Sigmoid colon (tissue), 6 donors: ENCODE measurements at regions not wholly inside any gene's neighbourhood (a gene's known extent, or its start where the extent isn't known, plus 50 kb on each side); places are given as distances from the start of the nearest gene placed in this dataset.

Experiments used
- DNase-seq: peaks from one replicate; pipeline ENCODE4 v3.0.0-alpha.2; 2019
- H3K27ac ChIP-seq, 4 donors: fragments of 200-600 bp; sonication (generic); one replicate each; pipeline ENCODE4 v1.5.1; 2016 to 2019; ENCODE audit warnings: mild to moderate bottlenecking in 1 of 4
- H3K27me3 ChIP-seq, 3 donors: fragments of 200-600 bp; sonication (generic); one replicate each; pipeline ENCODE4 v1.5.1; 2019; ENCODE audit warnings: mild to moderate bottlenecking in 1 of 3
- H3K36me3 ChIP-seq, 4 donors: fragments of 200-600 bp; sonication (generic); one replicate each; pipeline ENCODE4 v1.5.1; 2016 to 2019
- H3K4me1 ChIP-seq, 4 donors: fragments of 200-600 bp; sonication (generic); one replicate each; pipeline ENCODE4 v1.5.1; 2017 to 2019
- H3K4me3 ChIP-seq, 4 donors: fragments of 200-600 bp; sonication (generic); one replicate each; pipeline ENCODE4 v1.5.1; 2017 to 2019; ENCODE audit warnings: mild to moderate bottlenecking in 2 of 4, moderate library complexity in 1 of 4
- H3K9me3 ChIP-seq, 4 donors: fragments of 200-600 bp in 3 of 4; sonication (generic) in 3 of 4; one replicate each; pipeline versions ENCODE4 v1.5.1 to v1.6.1; 2013 to 2019
- EP300 ChIP-seq, 4 donors: sonication (generic); formaldehyde crosslinking; IDR thresholded peaks; one replicate each; pipeline ENCODE4 v1.6.1; 2017; ENCODE audit warnings: antibody characterized with exemption in 4 of 4
- POLR2A ChIP-seq, 2 donors: fragments of 450-650 bp; IDR thresholded peaks; one replicate each; pipeline ENCODE4 v1.6.1; 2016; ENCODE audit warnings: antibody characterized with exemption in 2 of 2, mild to moderate bottlenecking in 2 of 2, moderate library complexity in 2 of 2
- POLR2AphosphoS5 ChIP-seq, 4 donors: sonication (generic); formaldehyde crosslinking; IDR thresholded peaks; one replicate each; pipeline ENCODE4 v1.6.1; 2017; ENCODE audit warnings: antibody characterized with exemption in 4 of 4
- whole genome bisulfite sequencing, 2 donors: extraction: QIAGEN DNeasy Blood & Tissue Kit; methylation state at CpG; one replicate each; pipeline ENCODE4 v1.1.7; 2013; 5-methylcytosine and 5-hydroxymethylcytosine counted together
- intact Hi-C: fragments of 100-400 bp; cut with DNase I; formaldehyde crosslinking; loops from one replicate; pipeline ENCODE4 v1.15.1; 2023
- TF ChIP-seq, protein P1 (sequence below), 4 experiments: fragments of 450-650 bp in 3 of 4; fragments of 200-600 bp in 1 of 4; IDR thresholded peaks; one replicate each; pipeline ENCODE4 v1.5.1; 2016 to 2019; ENCODE audit warnings: antibody characterized with exemption in 4 of 4, mild to moderate bottlenecking in 3 of 4, moderate library complexity in 2 of 4
- donor health status: healthy with polysubstance abuse.
- donor health status: healthy.

DNA sequence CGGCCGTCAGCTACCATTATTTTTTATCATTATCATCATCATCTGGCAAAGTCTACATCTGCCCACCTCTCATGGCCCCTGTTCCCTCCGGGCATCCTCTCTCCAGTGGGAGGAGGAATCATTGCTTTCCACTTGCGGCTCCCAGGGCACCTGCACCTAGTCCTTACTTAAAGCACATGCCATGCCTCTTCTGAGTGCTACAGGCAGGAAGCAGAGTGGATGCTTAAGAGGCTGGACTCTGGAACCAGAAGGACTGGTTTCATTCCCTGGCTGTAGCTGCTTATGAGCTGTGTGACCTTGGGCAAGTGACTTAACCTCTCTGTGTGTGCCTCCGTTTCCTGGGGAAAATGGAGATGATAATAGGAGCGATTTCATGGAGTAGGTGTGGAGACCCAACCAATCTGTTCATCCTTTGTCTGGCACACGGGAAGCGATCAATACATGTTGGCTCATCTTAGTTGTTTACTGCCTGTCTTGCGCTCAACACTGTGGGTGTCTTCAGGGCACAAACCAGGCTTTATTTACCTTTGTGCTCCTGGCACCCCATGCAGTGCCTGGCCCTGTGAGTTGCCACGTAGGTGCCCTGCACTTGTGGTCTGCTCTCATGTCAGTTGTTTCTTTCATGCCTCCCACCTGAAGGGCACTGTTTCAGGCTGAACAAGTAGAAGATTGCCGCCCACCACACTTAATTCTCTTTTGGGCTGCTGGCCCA lies 317.0 kb upstream of the SULF2 start:
- no peak for DNase-seq
- 83 to 86% methylated on average over 11 of the region's 11 CpGs for WGBS, 2 donors
- H3K27me3 ChIP-seq = no peaks in the 10 kb centered on the region
- H3K4me1 ChIP-seq = no peaks in the 10 kb centered on the region
- peaks cover 0 to 5% (median 2%) of the 10 kb centered on the region in 4 donors for H3K9me3 ChIP-seq
- TF ChIP-seq, protein P1, sequence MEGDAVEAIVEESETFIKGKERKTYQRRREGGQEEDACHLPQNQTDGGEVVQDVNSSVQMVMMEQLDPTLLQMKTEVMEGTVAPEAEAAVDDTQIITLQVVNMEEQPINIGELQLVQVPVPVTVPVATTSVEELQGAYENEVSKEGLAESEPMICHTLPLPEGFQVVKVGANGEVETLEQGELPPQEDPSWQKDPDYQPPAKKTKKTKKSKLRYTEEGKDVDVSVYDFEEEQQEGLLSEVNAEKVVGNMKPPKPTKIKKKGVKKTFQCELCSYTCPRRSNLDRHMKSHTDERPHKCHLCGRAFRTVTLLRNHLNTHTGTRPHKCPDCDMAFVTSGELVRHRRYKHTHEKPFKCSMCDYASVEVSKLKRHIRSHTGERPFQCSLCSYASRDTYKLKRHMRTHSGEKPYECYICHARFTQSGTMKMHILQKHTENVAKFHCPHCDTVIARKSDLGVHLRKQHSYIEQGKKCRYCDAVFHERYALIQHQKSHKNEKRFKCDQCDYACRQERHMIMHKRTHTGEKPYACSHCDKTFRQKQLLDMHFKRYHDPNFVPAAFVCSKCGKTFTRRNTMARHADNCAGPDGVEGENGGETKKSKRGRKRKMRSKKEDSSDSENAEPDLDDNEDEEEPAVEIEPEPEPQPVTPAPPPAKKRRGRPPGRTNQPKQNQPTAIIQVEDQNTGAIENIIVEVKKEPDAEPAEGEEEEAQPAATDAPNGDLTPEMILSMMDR (IDR thresholded peaks at IDR 0.05) = no peak
- no peak for TF ChIP-seq EP300 (IDR thresholded peaks at IDR 0.05)
- TF ChIP-seq POLR2AphosphoS5 (IDR thresholded peaks at IDR 0.05) = no peak
- no peak for TF ChIP-seq POLR2A (IDR thresholded peaks at IDR 0.05)
- H3K4me3 ChIP-seq = no peak overlapping the region
- intact Hi-C loops = no loop called here
- no peaks in the 10 kb centered on the region for H3K36me3 ChIP-seq
- H3K27ac ChIP-seq = no peak overlapping the region

DNA sequence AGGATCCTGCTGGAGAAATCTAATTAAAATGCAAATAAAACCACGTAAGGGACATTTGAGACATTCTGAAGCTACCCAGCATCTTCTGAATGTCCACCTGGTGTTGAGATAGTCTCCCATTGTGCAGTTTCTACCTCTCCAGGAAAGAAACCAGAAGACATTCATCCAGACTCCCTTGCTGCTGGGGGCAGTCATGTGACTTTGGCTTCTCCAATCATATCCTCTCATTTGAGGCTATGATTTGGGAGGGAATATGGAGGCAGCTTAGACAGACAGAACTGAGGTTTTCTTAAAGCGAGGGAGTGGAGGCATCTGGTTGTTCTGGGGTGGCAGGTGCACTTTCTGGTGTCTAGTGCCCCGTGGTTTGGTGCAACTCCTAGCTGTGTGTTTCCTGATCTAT lies 315.2 kb upstream of the SULF2 start:
- 65 to 83% methylated on average over 3 of the region's 3 CpGs for WGBS, 2 donors
- TF ChIP-seq EP300 (IDR thresholded peaks at IDR 0.05) = no peak
- TF ChIP-seq, protein P1 (IDR thresholded peaks at IDR 0.05) = no peak
- no peak for TF ChIP-seq POLR2A (IDR thresholded peaks at IDR 0.05)
- no peak for TF ChIP-seq POLR2AphosphoS5 (IDR thresholded peaks at IDR 0.05)
- intact Hi-C loops = no loop called here

DNA sequence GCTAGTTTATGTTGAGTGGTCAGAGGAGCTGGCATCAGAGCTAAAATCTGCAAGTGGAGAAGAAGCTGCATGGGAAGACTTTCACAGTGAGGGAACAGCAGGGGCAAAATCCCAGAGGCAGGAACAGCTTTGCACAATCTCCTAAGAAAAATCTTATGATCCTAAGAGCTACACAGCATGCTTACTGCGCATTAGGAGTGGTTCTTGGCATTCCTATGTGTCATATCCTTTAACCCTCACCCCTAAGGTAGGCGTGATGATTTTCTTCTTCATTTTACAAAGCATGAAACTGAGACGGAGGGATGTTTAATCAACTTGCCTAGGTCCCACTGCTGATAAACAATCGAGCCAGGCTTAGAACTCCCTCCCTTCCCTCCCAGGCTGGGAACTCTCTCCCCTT lies 313.6 kb upstream of the SULF2 start:
- H3K27ac ChIP-seq = peak overlapping the region in 1 of 4 donors; percentile 34
- intact Hi-C loops = no loop called here
- H3K9me3 ChIP-seq = no peaks in the 10 kb centered on the region
- 29 to 53% methylated on average over 4 of the region's 4 CpGs for WGBS, 2 donors
- no peaks in the 10 kb centered on the region for H3K36me3 ChIP-seq
- DNase-seq = no peak
- no peak overlapping the region for H3K4me3 ChIP-seq
- no peaks in the 10 kb centered on the region for H3K27me3 ChIP-seq
- TF ChIP-seq POLR2AphosphoS5 (IDR thresholded peaks at IDR 0.05) = no peak
- TF ChIP-seq EP300 (IDR thresholded peaks at IDR 0.05) = no peak
- TF ChIP-seq, protein P1 (IDR thresholded peaks at IDR 0.05) = no peak
- no peak for TF ChIP-seq POLR2A (IDR thresholded peaks at IDR 0.05)
- H3K4me1 ChIP-seq = no peaks in the 10 kb centered on the region

More for the DNA sequence above, 315.2 kb upstream of the SULF2 start:
- peaks cover 0 to 5% (median 0%) of the 10 kb centered on the region in 4 donors for H3K9me3 ChIP-seq
- H3K4me1 ChIP-seq = no peaks in the 10 kb centered on the region
- H3K27ac ChIP-seq = no peak overlapping the region
- no peak overlapping the region for H3K4me3 ChIP-seq
- H3K27me3 ChIP-seq = no peaks in the 10 kb centered on the region
- no peaks in the 10 kb centered on the region for H3K36me3 ChIP-seq
- no peak for DNase-seq

DNA sequence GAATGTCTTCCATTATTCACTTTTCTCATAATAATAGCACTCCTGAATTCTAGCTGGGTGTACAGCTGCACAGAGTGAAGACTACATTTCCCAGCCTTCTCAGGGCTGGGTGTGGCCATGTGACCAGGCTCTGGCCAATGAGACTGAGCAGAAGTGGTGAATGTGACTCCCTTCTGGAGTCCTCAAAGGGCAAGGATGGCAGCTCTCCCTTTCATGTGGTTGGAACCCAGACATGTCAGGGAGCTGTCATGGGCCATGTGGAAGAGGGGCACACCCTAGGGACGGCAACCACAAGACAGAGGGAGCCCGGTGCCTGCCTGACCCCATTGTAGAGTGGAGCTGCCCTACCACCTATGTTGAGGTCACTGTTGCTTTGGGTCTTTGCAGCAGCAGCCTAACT lies 312.8 kb upstream of the SULF2 start:
- 79 to 91% methylated on average over 2 of the region's 2 CpGs for WGBS, 2 donors
- Histone ChIP-seq H3K36me3 (no peaks in the 10 kb centered on the region), H3K4me3 (no peak overlapping the region), H3K27me3 (no peaks in the 10 kb centered on the region), H3K9me3 (no peaks in the 10 kb centered on the region), H3K4me1 (no peaks in the 10 kb centered on the region), H3K27ac (no peak overlapping the region)
- TF ChIP-seq POLR2A (IDR thresholded peaks at IDR 0.05) (no peak), EP300 (IDR thresholded peaks at IDR 0.05) (no peak), POLR2AphosphoS5 (IDR thresholded peaks at IDR 0.05) (no peak)
- TF ChIP-seq, protein P1 (IDR thresholded peaks at IDR 0.05) = no peak
- no peak for DNase-seq
- intact Hi-C loops = no loop called here
